HG03442 (cell line): ENCODE measurements at regions not wholly inside any gene's neighbourhood (a gene's known extent, or its start where the extent isn't known, plus 50 kb on each side); places are given as distances from the start of the nearest gene placed in this dataset.

ENCODE experiments used
- ATAC-seq: cut with Tn5 transposase; IDR thresholded peaks from one replicate; pipeline ENCODE4 v1.9.1; 2021; ENCODE audit warnings: mild to moderate bottlenecking, moderate library complexity; ENCODE audit not compliant: unreplicated experiment

GRCh38 chr20:6944292-6944691 lies 176.8 kb downstream of the BMP2 start:
- ATAC-seq = no peak

GRCh38 chr20:6953611-6954010 lies 186.1 kb downstream of the BMP2 start:
- no peak for ATAC-seq

GRCh38 chr20:6954219-6954618 lies 186.7 kb downstream of the BMP2 start:
- no peak for ATAC-seq

GRCh38 chr20:6956056-6956455 lies 188.6 kb downstream of the BMP2 start:
- no peak for ATAC-seq

DNA sequence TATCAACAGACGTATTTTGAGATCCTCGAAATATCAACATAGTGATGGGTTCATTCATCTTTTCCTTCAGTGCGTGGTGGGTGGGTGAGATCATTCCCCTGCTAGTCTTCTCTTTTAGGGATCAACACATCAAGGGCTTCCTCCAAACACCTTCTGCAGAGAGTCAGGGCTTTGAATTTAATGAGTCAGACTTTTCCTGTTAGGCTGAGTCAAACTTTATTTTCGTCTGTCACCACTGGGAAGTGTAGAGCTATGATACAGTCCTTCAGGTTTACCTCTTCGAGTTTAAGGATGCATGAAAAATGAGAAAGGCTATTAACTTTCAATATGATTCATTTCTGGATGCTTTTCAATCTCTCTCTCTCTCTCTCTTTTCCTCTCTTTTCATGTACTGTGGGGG lies 189.1 kb downstream of the BMP2 start:
- ATAC-seq = no peak

- no peak for ATAC-seq
Observed at GRCh38 chr20:6959900-6960312, 192.4 kb downstream of the BMP2 start.

GRCh38 chr20:6966721-6967120 lies 199.2 kb downstream of the BMP2 start:
- ATAC-seq = no peak

DNA sequence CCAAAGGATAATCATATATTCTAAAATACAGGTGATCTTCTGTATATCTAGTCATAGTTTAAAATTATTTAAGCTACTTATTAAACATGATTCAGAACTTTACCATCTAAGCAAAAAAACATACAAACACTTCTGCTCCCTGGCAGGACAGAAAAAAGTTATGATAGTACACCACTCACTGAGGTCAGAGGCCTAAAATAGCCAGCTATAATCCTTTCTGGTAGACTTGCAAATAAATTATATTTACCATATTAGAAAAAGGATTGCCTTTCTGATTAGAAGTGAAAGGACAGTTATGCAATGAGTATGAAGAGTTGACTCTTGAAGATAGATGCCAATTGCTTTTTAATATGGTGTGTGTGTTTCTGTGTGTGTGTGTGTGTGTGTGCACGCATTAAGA lies 207.4 kb downstream of the BMP2 start:
- ATAC-seq = no peak

- no peak for ATAC-seq
Observed at GRCh38 chr20:6975311-6975710, 207.8 kb downstream of the BMP2 start.

GRCh38 chr20:6976106-6976900 lies 208.8 kb downstream of the BMP2 start:
- ATAC-seq = no peak

- no peak for ATAC-seq
Observed at GRCh38 chr20:6979621-6980020, 212.1 kb downstream of the BMP2 start.

GRCh38 chr20:6993011-6993410 lies 225.5 kb downstream of the BMP2 start:
- no peak for ATAC-seq

GRCh38 chr20:6993511-6993910 lies 226.0 kb downstream of the BMP2 start:
- ATAC-seq = no peak

DNA sequence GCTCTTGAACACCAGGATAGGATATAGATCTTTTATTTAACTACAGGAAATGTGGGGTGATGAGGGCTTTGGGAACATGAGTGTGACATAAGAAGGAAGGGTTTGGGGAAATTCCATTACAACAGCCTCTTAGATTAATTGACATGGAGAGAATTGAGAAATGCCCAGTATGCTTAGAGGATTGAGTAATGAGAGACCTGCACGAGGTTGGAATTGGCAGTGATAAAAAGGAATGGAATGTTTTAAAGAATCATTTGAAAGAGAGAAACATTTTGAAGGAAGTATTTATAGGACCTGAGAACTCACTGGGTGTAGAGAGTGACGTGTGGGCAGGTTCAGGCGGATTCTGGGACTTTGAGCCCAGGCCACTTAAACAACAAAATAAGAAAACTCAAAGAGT lies 227.0 kb downstream of the BMP2 start:
- no peak for ATAC-seq

DNA sequence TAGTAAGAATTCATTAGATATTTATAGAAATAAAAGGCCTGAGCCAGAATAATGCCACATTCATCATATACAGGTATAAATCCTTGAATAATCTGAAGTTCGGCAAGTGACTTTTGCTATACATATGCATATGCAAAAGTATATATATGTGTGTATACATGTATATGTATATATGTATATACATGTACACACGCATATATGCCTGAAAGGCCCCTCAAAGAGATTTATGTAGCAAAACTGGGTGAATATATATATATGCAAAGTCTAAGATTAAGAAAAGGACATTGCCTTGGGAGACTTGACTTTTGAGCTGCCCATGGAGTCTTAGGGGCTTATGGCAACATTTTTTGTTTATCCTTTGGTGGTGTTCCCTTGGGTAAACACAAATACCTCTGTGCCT lies 231.4 kb downstream of the BMP2 start:
- ATAC-seq = no peak

GRCh38 chr20:6999381-6999780 lies 231.9 kb downstream of the BMP2 start:
- ATAC-seq = no peak

DNA sequence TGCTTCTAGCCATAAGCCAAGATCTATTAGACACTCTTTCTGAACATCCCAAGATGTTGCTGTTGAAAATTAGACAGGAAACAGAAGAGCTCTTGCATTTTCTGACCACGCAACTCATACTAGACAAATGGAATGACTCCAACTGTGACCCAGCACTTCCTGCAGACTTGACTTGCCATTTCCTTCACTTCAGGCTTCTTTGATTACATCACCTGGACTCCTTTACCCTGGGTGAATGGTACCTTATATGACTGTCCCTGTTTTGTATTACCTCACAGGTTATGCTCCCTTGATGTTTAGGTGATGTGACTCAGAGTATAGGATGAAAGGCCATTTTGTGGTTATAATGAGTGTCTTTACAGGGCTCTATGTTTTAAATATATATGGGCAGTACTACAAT lies 236.1 kb downstream of the BMP2 start:
- ATAC-seq = no peak

DNA sequence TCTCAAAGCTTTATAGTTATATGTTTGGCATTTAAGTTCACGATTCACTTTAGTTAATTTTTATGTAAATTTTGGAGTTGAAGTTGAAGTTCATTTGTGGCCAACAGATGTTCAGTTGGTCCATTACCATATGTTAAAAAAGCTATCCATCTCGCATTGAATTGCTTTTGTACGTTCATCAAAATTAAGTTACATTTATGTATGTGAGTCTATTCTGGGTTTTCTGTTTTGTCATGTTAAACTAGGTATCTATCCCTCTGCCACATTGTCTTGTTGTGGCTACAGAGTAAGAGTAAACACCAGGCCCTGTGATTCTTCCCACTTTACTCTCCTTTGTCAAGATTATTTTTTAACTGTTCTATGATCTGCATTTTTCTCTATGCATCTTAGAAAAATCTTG lies 237.3 kb downstream of the BMP2 start:
- no peak for ATAC-seq

- no peak for ATAC-seq
Observed at GRCh38 chr20:7010527-7010926, 243.0 kb downstream of the BMP2 start.

DNA sequence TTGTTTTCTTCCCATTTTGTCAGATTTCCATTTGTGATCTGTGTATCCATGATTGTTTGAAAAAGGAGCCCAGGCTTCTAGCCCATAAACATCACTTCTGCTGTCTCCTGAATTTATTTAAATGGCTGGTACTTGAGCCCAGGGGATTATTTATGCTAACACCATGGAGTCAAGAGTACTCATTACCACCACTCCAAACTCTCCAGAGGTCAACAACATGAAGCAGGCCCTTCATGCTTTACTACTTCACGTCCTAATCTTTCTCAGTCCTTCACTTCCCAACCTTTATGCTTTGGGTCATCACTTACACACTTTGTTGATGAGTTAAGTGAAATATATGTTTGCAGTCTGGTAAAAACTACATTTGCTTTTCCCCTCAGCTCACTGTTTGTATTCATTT lies 247.8 kb downstream of the BMP2 start:
- ATAC-seq = no peak

DNA sequence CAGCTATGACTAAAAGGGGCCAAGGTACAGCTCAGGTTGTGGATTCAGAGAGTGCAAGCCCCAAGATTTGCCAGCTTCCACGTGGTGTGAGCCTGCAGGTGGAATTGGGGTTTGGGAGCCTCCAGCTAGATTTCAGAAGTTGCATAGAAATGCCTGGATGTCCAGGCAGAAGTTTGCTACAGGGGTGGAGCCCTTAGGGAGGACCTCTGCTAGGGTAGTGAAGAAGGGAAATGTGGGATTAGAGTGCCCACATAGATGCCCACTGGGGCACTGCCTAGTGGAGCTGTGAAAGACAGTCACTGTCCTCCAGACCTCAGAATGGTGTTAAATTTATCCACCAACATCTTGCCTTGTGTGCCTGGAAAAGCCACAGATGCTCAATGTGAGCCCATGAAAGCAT lies 255.1 kb downstream of the BMP2 start:
- no peak for ATAC-seq

DNA sequence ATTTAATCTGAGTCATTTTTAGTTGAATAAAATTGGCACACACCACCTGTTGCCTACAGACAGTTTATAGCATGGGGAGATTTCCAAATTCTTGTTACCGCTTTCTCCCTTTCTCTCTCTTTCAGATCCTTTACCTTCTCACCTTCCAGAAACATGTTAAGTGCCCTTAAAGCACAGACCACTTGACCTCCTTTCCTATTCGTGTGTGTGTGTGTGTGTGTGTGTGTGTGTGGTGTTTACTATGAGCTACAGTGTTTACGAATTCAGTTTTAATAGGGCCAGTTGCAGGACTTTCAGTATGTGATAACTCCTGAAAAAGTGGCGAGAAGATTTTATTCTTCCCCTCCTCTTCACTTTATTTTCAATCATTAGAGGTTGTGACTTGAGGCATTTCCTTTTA lies 258.1 kb downstream of the BMP2 start:
- no peak for ATAC-seq

GRCh38 chr20:7029019-7029418 lies 261.5 kb downstream of the BMP2 start:
- ATAC-seq = no peak
